ENCODE measurements at regions not wholly inside any gene's neighbourhood (a gene's known extent, or its start where the extent isn't known, plus 50 kb on each side); places are given as distances from the start of the nearest gene placed in this dataset.

DNA sequence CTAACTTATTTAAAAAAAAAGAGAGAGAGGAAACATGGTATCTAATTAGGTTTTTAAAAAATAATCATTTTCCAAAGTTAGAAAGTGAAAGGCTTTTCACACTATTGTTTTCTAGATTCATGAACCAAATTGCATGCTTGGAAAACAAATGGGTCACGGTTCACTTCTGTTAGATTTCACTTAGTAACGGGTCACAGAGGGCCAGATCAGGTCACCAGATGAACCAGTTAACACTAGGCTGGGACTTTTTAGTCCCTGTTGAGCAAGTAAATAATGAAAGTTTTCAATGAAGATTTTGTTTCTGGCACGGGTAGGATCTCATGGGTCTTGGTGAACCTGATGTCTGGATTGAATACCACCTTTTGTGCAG, 207.2 kb upstream of the RFX3 start:
- no peaks in the 10 kb centered on the region for H3K36me3 ChIP-seq (replicated peaks in 1 of 2; ENCODE audit: control insufficient read depth in 1 of 2, insufficient read depth in 2 of 2, low read length in 2 of 2)
- H4K20me1 ChIP-seq (ENCODE audit: insufficient read depth, low read length) = no peaks in the 10 kb centered on the region
- no TSS peak for BruUV-seq (replicated peaks)
- 17% methylated on average over 3 of the region's 3 CpGs for WGBS (ENCODE audit: low lambda C conversion rate)
- no peak overlapping the region for H3K27ac ChIP-seq (ENCODE audit: extremely low read length, insufficient read depth, low read length)
- H3K79me2 ChIP-seq (ENCODE audit: insufficient read depth, low read length) = no peaks in the 10 kb centered on the region
- FAIRE-seq (no peak), DNase-seq (ENCODE audit: low spot score) (no peak), ATAC-seq (no peak)
- H3K4me3 ChIP-seq (replicated peaks in 1 of 3; ENCODE audit: insufficient read depth in 1 of 3, low read depth in 2 of 3, low read length in 3 of 3) = no peak overlapping the region
- in situ Hi-C loops (cut with HindIII; ENCODE audit: extremely low pct_ligation_motif_present, low pct_unique_long_range_greater_than_20kb) (loop anchor here (5.0 to 10.0 kb wide), 2 partner anchors 384 to 602 kb away; no protein-coding TSS in a partner anchor), intact Hi-C loops (cut with micrococcal nuclease; ENCODE audit: unreplicated experiment) (loop anchor here (2.0 to 10.0 kb wide), 2 partner anchors 272 to 642 kb away; no protein-coding TSS in a partner anchor)
- no peak for TF ChIP-seq SIX4 (CRISPR knock-in tag; IDR thresholded peaks at IDR 0.05)
- TF ChIP-seq HCFC1 (IDR thresholded peaks at IDR 0.05; ENCODE audit: low read depth, low read length) = no peak
- no peak for TF ChIP-seq ZNF230 (CRISPR knock-in tag; IDR thresholded peaks at IDR 0.05)
- no peak for TF ChIP-seq XRCC5 (optimal IDR thresholded peaks at IDR 0.05; ENCODE audit: low read length)
- TF ChIP-seq, protein P1, sequence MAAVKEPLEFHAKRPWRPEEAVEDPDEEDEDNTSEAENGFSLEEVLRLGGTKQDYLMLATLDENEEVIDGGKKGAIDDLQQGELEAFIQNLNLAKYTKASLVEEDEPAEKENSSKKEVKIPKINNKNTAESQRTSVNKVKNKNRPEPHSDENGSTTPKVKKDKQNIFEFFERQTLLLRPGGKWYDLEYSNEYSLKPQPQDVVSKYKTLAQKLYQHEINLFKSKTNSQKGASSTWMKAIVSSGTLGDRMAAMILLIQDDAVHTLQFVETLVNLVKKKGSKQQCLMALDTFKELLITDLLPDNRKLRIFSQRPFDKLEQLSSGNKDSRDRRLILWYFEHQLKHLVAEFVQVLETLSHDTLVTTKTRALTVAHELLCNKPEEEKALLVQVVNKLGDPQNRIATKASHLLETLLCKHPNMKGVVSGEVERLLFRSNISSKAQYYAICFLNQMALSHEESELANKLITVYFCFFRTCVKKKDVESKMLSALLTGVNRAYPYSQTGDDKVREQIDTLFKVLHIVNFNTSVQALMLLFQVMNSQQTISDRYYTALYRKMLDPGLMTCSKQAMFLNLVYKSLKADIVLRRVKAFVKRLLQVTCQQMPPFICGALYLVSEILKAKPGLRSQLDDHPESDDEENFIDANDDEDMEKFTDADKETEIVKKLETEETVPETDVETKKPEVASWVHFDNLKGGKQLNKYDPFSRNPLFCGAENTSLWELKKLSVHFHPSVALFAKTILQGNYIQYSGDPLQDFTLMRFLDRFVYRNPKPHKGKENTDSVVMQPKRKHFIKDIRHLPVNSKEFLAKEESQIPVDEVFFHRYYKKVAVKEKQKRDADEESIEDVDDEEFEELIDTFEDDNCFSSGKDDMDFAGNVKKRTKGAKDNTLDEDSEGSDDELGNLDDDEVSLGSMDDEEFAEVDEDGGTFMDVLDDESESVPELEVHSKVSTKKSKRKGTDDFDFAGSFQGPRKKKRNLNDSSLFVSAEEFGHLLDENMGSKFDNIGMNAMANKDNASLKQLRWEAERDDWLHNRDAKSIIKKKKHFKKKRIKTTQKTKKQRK (IDR thresholded peaks at IDR 0.05; ENCODE audit: low read length) = no peak
- TF ChIP-seq ZC3H4 (CRISPR knock-in tag; IDR thresholded peaks at IDR 0.05; ENCODE audit: borderline replicate concordance) = no peak
- TF ChIP-seq MXI1 (IDR thresholded peaks at IDR 0.05; ENCODE audit: borderline replicate concordance, low read depth, low read length) = no peak
- TF ChIP-seq ZNF747 (CRISPR knock-in tag; IDR thresholded peaks at IDR 0.05; ENCODE audit: borderline replicate concordance) = no peak
- no peak for TF ChIP-seq ZNF543 (CRISPR knock-in tag; IDR thresholded peaks at IDR 0.05)
- TF ChIP-seq RARA (CRISPR knock-in tag; IDR thresholded peaks at IDR 0.05) = no peak
- no peak for TF ChIP-seq ZNF264 (CRISPR knock-in tag; IDR thresholded peaks at IDR 0.05)
- no peak for TF ChIP-seq KMT2A (CRISPR knock-in tag; IDR thresholded peaks at IDR 0.05)
- TF ChIP-seq ZFP41 (CRISPR knock-in tag; IDR thresholded peaks at IDR 0.05; ENCODE audit: borderline replicate concordance) = no peak
- no peak for TF ChIP-seq TMF1 (CRISPR knock-in tag; IDR thresholded peaks at IDR 0.05; ENCODE audit: low read depth)
- no peak for TF ChIP-seq ZSCAN9 (CRISPR knock-in tag; IDR thresholded peaks at IDR 0.05; ENCODE audit: borderline replicate concordance)
- no peak for TF ChIP-seq KLF9 (CRISPR knock-in tag; IDR thresholded peaks at IDR 0.05; ENCODE audit: low read depth)
- no peak for TF ChIP-seq GTF3A (CRISPR knock-in tag; conservative IDR thresholded peaks at IDR 0.05)
- H3K27me3 ChIP-seq (ENCODE audit: control insufficient read depth in 1 of 2, insufficient read depth in 2 of 2, low read length in 2 of 2) = no peaks in the 10 kb centered on the region
- no peaks in the 10 kb centered on the region for H3K9me3 ChIP-seq (ENCODE audit: low read length)
- ChIA-PET POLR2A (no interaction called here), CTCF (ENCODE audit: low intra/inter-chr PET ratio, low total read pairs) (interaction anchor here (1.4 to 2.0 kb wide), 2 partner anchors 385 to 634 kb away, joined by 8 to 12 read pairs; no protein-coding TSS in a partner anchor)
- no peak overlapping the region for H3K9ac ChIP-seq (ENCODE audit: insufficient read depth, low read depth, low read length)
- H3K4me1 ChIP-seq (ENCODE audit: insufficient read depth, low read length) = no peaks in the 10 kb centered on the region
- H2AFZ ChIP-seq (ENCODE audit: low read length) = no peak overlapping the region
- no peak overlapping the region for H3K4me2 ChIP-seq (ENCODE audit: low read depth, low read length)

Data from HepG2 (cell line).